ENCODE measurements at regions not wholly inside any gene's neighbourhood (a gene's known extent, or its start where the extent isn't known, plus 50 kb on each side); places are given as distances from the start of the nearest gene placed in this dataset.
A peak's percentile ranks its signal among the peaks of the same experiment; 100 is the strongest.
"Not testable (repeated sequence)": the region's sequence is repeated elsewhere in the genome, so short reads cannot be mapped to it uniquely, and the experiment has no call there.

DNA sequence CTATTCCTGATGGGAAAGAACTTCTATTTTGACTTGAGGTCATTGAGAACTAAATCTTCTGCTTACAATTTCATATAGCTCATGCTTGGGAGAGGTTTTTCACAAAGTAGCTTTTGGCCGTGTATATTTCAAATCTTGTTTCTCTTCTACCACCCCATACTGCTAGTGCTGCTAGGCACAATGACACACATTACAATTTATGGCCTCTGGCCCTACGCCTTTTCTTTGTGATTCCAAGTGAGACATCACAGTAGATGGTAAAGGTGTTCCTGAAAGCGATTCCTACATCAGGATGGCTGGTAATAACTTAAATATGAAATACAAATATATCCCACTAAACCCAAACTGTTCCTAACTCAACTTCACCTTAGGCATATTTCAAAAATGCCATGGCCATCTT, 101.1 kb downstream of the ATXN3L start:
- Histone ChIP-seq H3K27me3 (no peaks in the 10 kb centered on the region), H3K4me3 (no peak overlapping the region), H3K27ac (no peak overlapping the region), H3K9me3 (no peaks in the 10 kb centered on the region), H3K36me3 (no peaks in the 10 kb centered on the region), H3K4me1 (no peaks in the 10 kb centered on the region)
- no peak for DNase-seq
- WGBS, 2 donors, result 44 to 80% methylated on average over 3 of the region's 3 CpGs
- TF ChIP-seq POLR2AphosphoS5 (IDR thresholded peaks at IDR 0.05) (no peak), POLR2A (IDR thresholded peaks at IDR 0.05) (no peak), CTCF (IDR thresholded peaks at IDR 0.05) (no peak), EP300 (IDR thresholded peaks at IDR 0.05) (no peak)
- intact Hi-C loops (cut with DNase I), result no loop called here

- Histone ChIP-seq H3K9me3 (no peaks in the 10 kb centered on the region), H3K27ac (no peak overlapping the region), H3K4me3 (no peak overlapping the region), H3K36me3 (no peaks in the 10 kb centered on the region), H3K27me3 (no peaks in the 10 kb centered on the region), H3K4me1 (peaks cover 0 to 12% (median 6%) of the 10 kb centered on the region in 4 donors)
- WGBS, 2 donors, result 85 to 87% methylated on average over 4 of the region's 4 CpGs
- intact Hi-C loops (cut with DNase I), result no loop called here
- TF ChIP-seq EP300 (IDR thresholded peaks at IDR 0.05), result no peak
- no peak for TF ChIP-seq POLR2AphosphoS5 (IDR thresholded peaks at IDR 0.05)
- no peak for TF ChIP-seq POLR2A (IDR thresholded peaks at IDR 0.05)
- TF ChIP-seq CTCF (IDR thresholded peaks at IDR 0.05), result no peak
- no peak for DNase-seq
Observed at GRCh38 chrX:13216139-13216538, 103.7 kb downstream of the ATXN3L start.

- H3K27ac ChIP-seq, result no peak overlapping the region
- intact Hi-C loops (cut with DNase I), result no loop called here
Observed at GRCh38 chrX:13215729-13216128, 104.1 kb downstream of the ATXN3L start.

DNA sequence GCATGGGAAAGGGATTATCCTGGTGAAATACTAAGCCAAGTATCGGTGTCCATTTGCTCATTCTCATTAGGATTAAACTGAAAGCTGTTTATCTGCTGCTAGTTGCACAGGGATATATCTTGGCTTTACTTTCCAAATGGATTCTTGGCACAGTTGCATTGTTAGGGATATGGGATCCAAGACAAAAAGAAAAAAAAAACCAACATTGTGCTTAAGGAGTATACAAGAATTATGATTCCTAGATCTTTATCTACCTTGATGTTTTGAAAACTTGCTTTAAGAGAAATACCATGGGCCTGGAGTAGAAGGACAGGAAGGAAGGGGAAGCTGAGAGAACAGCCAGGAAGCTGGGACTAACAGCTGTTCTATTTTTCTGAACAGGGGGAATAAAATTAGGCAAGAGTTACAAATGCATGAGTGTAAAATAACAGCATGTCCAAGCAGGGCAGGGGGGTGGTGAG, 107.6 kb downstream of the ATXN3L start:
- H3K4me3 ChIP-seq, result no peak overlapping the region
- no peak for TF ChIP-seq POLR2A (IDR thresholded peaks at IDR 0.05)
- TF ChIP-seq EP300 (IDR thresholded peaks at IDR 0.05), result no peak
- no peak for TF ChIP-seq POLR2AphosphoS5 (IDR thresholded peaks at IDR 0.05)
- no peak for TF ChIP-seq CTCF (IDR thresholded peaks at IDR 0.05)
- peak overlapping the region in 3 of 4 donors; percentile 27 to 58 (median 35) for H3K27ac ChIP-seq
- DNase-seq, result no peak
- intact Hi-C loops (cut with DNase I), result no loop called here
- no peaks in the 10 kb centered on the region for H3K36me3 ChIP-seq
- WGBS, 2 donors, result 76 to 82% methylated on average over 1 of the region's 1 CpG
- H3K9me3 ChIP-seq, result no peaks in the 10 kb centered on the region
- H3K4me1 ChIP-seq, result peaks cover 0 to 12% (median 6%) of the 10 kb centered on the region in 4 donors
- H3K27me3 ChIP-seq, result no peaks in the 10 kb centered on the region

More at GRCh38 chrX:13215729-13216128, 104.1 kb downstream of the ATXN3L start:
- no peaks in the 10 kb centered on the region for H3K27me3 ChIP-seq
- WGBS, 2 donors, result 84 to 86% methylated on average over 4 of the region's 4 CpGs
- H3K4me3 ChIP-seq, result no peak overlapping the region
- DNase-seq, result no peak
- peaks cover 0 to 12% (median 6%) of the 10 kb centered on the region in 4 donors for H3K4me1 ChIP-seq
- no peaks in the 10 kb centered on the region for H3K9me3 ChIP-seq
- H3K36me3 ChIP-seq, result no peaks in the 10 kb centered on the region
- no peak for TF ChIP-seq EP300 (IDR thresholded peaks at IDR 0.05)
- no peak for TF ChIP-seq POLR2AphosphoS5 (IDR thresholded peaks at IDR 0.05)
- TF ChIP-seq CTCF (IDR thresholded peaks at IDR 0.05), result no peak
- TF ChIP-seq POLR2A (IDR thresholded peaks at IDR 0.05), result no peak

- intact Hi-C loops (cut with DNase I); H3K4me3 ChIP-seq; DNase-seq; H3K27ac ChIP-seq; H3K27me3 ChIP-seq; H3K9me3 ChIP-seq; H3K36me3 ChIP-seq: not testable (repeated sequence)
- 64 to 95% methylated on average over 3 of the region's 3 CpGs for WGBS, 2 donors
- H3K4me1 ChIP-seq, result peaks cover 0 to 12% (median 6%) of the 10 kb centered on the region in 4 donors
Observed at GRCh38 chrX:13210142-13210541, 109.7 kb downstream of the ATXN3L start.

- H3K27ac ChIP-seq; H3K27me3 ChIP-seq; DNase-seq; H3K36me3 ChIP-seq; intact Hi-C loops (cut with DNase I); H3K4me3 ChIP-seq; H3K9me3 ChIP-seq: not testable (repeated sequence)
- WGBS, 2 donors, result 94 to 97% methylated on average over 2 of the region's 2 CpGs
- H3K4me1 ChIP-seq, result peaks cover 0 to 12% (median 6%) of the 10 kb centered on the region in 4 donors
Observed at GRCh38 chrX:13209704-13210103, 110.1 kb downstream of the ATXN3L start.
